ENCODE measurements at regions not wholly inside any gene's neighbourhood (a gene's known extent, or its start where the extent isn't known, plus 50 kb on each side); places are given as distances from the start of the nearest gene placed in this dataset.

GRCh38 chr2:150373374-150373773, 114.1 kb downstream of the RND3 start:
- H3K4me1 ChIP-seq, result no peaks in the 10 kb centered on the region
- H3K36me3 ChIP-seq, result no peaks in the 10 kb centered on the region
- no peaks in the 10 kb centered on the region for H3K27me3 ChIP-seq (replicated peaks in 1 of 7)
- H3K27ac ChIP-seq, result no peak overlapping the region
- no peak for DNase-seq
- H3K9me3 ChIP-seq, result peaks cover 0 to 10% (median 0%) of the 10 kb centered on the region in 8 donors
- TF ChIP-seq POLR2AphosphoS5 (IDR thresholded peaks at IDR 0.05) (no peak), CTCF (IDR thresholded peaks at IDR 0.05 in 8 of 11, conservative IDR thresholded peaks at IDR 0.05 in 3 of 11) (no peak), POLR2A (IDR thresholded peaks at IDR 0.05) (no peak)
- H3K4me3 ChIP-seq, result no peak overlapping the region
- intact Hi-C loops (cut with DNase I; ENCODE audit: low total_unique reads), result no loop called here
- WGBS, 5 donors, result 85 to 96% (median 87%) methylated on average over 2 of the region's 2 CpGs

GRCh38 chr2:150371044-150371818, 116.2 kb downstream of the RND3 start:
- Histone ChIP-seq H3K27ac (no peak overlapping the region), H3K4me1 (no peaks in the 10 kb centered on the region), H3K4me3 (no peak overlapping the region), H3K36me3 (no peaks in the 10 kb centered on the region), H3K9me3 (peaks cover 0 to 10% (median 0%) of the 10 kb centered on the region in 8 donors), H3K27me3 (replicated peaks in 1 of 7) (no peaks in the 10 kb centered on the region)
- DNase-seq, result no peak
- no peak for TF ChIP-seq POLR2AphosphoS5 (IDR thresholded peaks at IDR 0.05)
- TF ChIP-seq CTCF (IDR thresholded peaks at IDR 0.05 in 8 of 11, conservative IDR thresholded peaks at IDR 0.05 in 3 of 11), result no peak
- no peak for TF ChIP-seq POLR2A (IDR thresholded peaks at IDR 0.05)
- 75 to 88% (median 78%) methylated on average over 3 of the region's 3 CpGs for WGBS, 5 donors
- intact Hi-C loops (cut with DNase I; ENCODE audit: low total_unique reads), result no loop called here

GRCh38 chr2:150370561-150370960, 116.9 kb downstream of the RND3 start:
- H3K4me3 ChIP-seq, result no peak overlapping the region
- 78 to 91% (median 87%) methylated on average over 4 of the region's 4 CpGs for WGBS, 5 donors
- no peak for TF ChIP-seq POLR2AphosphoS5 (IDR thresholded peaks at IDR 0.05)
- no peaks in the 10 kb centered on the region for H3K4me1 ChIP-seq
- intact Hi-C loops (cut with DNase I; ENCODE audit: low total_unique reads), result no loop called here
- H3K27me3 ChIP-seq (replicated peaks in 1 of 7), result no peaks in the 10 kb centered on the region
- no peak overlapping the region for H3K27ac ChIP-seq
- H3K9me3 ChIP-seq, result peaks cover 0 to 10% (median 0%) of the 10 kb centered on the region in 8 donors
- DNase-seq, result no peak
- H3K36me3 ChIP-seq, result no peaks in the 10 kb centered on the region

- no peaks in the 10 kb centered on the region for H3K36me3 ChIP-seq
- no peak for DNase-seq
- no peak overlapping the region for H3K27ac ChIP-seq
- no peak overlapping the region for H3K4me3 ChIP-seq
- H3K9me3 ChIP-seq, result peaks cover 0 to 10% (median 0%) of the 10 kb centered on the region in 8 donors
- intact Hi-C loops (cut with DNase I; ENCODE audit: low total_unique reads), result no loop called here
- TF ChIP-seq POLR2A (IDR thresholded peaks at IDR 0.05) (no peak), CTCF (IDR thresholded peaks at IDR 0.05 in 8 of 11, conservative IDR thresholded peaks at IDR 0.05 in 3 of 11) (no peak), POLR2AphosphoS5 (IDR thresholded peaks at IDR 0.05) (no peak)
- H3K27me3 ChIP-seq (replicated peaks in 1 of 7), result no peaks in the 10 kb centered on the region
- WGBS, 5 donors, result 79 to 94% (median 87%) methylated on average over 8 to 9 of the region's 9 CpGs
- no peaks in the 10 kb centered on the region for H3K4me1 ChIP-seq
These were observed 117.6 kb downstream of the RND3 start for GRCh38 chr2:150369862-150370261.

Measured in spleen (tissue), 11 donors.